Hepatocyte (in vitro differentiated cells): ENCODE measurements at regions not wholly inside any gene's neighbourhood (a gene's known extent, or its start where the extent isn't known, plus 50 kb on each side); places are given as distances from the start of the nearest gene placed in this dataset.

Experiments used
- DNase-seq: peaks from one replicate; pipeline ENCODE4 v3.0.0-alpha.2; 2016; ENCODE audit warnings: low spot score
- H2AFZ ChIP-seq: fragments of 200-600 bp; sonication (generic); 2 replicates; pipeline ENCODE4 v1.6.0; 2016; ENCODE audit warnings: antibody characterized with exemption, mild to moderate bottlenecking
- H3K27ac ChIP-seq: fragments of 200-600 bp; sonication (generic); 2 replicates; pipeline ENCODE4 v1.5.1; 2016; ENCODE audit warnings: mild to moderate bottlenecking
- H3K27me3 ChIP-seq: fragments of 200-600 bp; sonication (generic); 2 replicates; pipeline ENCODE4 v1.6.1; 2016
- H3K36me3 ChIP-seq: fragments of 200-600 bp; sonication (generic); replicated peaks from 2 replicates; pipeline ENCODE4 v1.5.1; 2016; ENCODE audit warnings: low read depth; ENCODE audit not compliant: insufficient read depth
- H3K4me1 ChIP-seq: fragments of 200-600 bp; sonication (generic); 2 replicates; pipeline ENCODE4 v1.5.1; 2016; ENCODE audit warnings: mild to moderate bottlenecking, moderate library complexity; ENCODE audit not compliant: insufficient read depth
- H3K4me2 ChIP-seq: fragments of 200-600 bp; sonication (generic); 2 replicates; pipeline ENCODE4 v1.6.0; 2016
- H3K4me3 ChIP-seq: fragments of 200-600 bp; sonication (generic); 2 replicates; pipeline ENCODE4 v1.5.1; 2016; ENCODE audit warnings: mild to moderate bottlenecking
- H3K79me2 ChIP-seq: fragments of 200-600 bp; sonication (generic); 2 replicates; pipeline ENCODE4 v1.6.0; 2017; ENCODE audit warnings: mild to moderate bottlenecking
- H3K9me2 ChIP-seq: fragments of 200-600 bp; sonication (generic); replicated peaks from 2 replicates; pipeline ENCODE4 v1.6.0; 2017; ENCODE audit warnings: mild to moderate bottlenecking; ENCODE audit not compliant: insufficient read depth
- H3K9me3 ChIP-seq: fragments of 200-600 bp; sonication (generic); 2 replicates; pipeline ENCODE4 v1.5.1; 2016; ENCODE audit warnings: low read depth, mild to moderate bottlenecking
- H4K20me1 ChIP-seq: fragments of 200-600 bp; sonication (generic); 2 replicates; pipeline ENCODE4 v1.6.0; 2016; ENCODE audit warnings: mild to moderate bottlenecking; ENCODE audit not compliant: insufficient read depth, poor library complexity, severe bottlenecking
- CTCF ChIP-seq: fragments of 200-600 bp; sonication (generic); IDR thresholded peaks from 2 replicates; pipeline ENCODE4 v1.5.1; 2016; ENCODE audit warnings: antibody characterized with exemption, mild to moderate bottlenecking; ENCODE audit not compliant: poor library complexity
- EZH2 ChIP-seq: fragments of 200-600 bp; sonication (generic); IDR thresholded peaks from 2 replicates; pipeline ENCODE4 v1.6.1; 2016; ENCODE audit warnings: antibody characterized with exemption, mild to moderate bottlenecking, borderline replicate concordance
- EZH2phosphoT487 ChIP-seq: fragments of 200-600 bp; sonication (generic); IDR thresholded peaks from one replicate; pipeline ENCODE4 v1.6.1; 2018; ENCODE audit warnings: antibody characterized with exemption, mild to moderate bottlenecking, low read depth, moderate library complexity; ENCODE audit not compliant: unreplicated experiment, severe bottlenecking
- WGBS: methylation state at CpG from one replicate; pipeline ENCODE4 v1.1.6; 2016; ENCODE audit warnings: low lambda C conversion rate; ENCODE audit errors: missing lambda C conversion rate; 5-methylcytosine and 5-hydroxymethylcytosine counted together

- no peaks in the 10 kb centered on the region for H3K9me2 ChIP-seq
- H4K20me1 ChIP-seq, result no peaks in the 10 kb centered on the region
- no peak for DNase-seq
- no peak overlapping the region for H3K27ac ChIP-seq
- no peak for TF ChIP-seq EZH2
- TF ChIP-seq EZH2phosphoT487, result no peak
- TF ChIP-seq CTCF, result no peak
- no peak overlapping the region for H3K4me2 ChIP-seq
- no peaks in the 10 kb centered on the region for H3K4me1 ChIP-seq
- no peaks in the 10 kb centered on the region for H3K79me2 ChIP-seq
- H3K27me3 ChIP-seq, result no peaks in the 10 kb centered on the region
- H2AFZ ChIP-seq, result no peak overlapping the region
- no peaks in the 10 kb centered on the region for H3K9me3 ChIP-seq
- no peak overlapping the region for H3K4me3 ChIP-seq
- WGBS, result 97% methylated on average over 1 of the region's 1 CpG
- no peaks in the 10 kb centered on the region for H3K36me3 ChIP-seq
These were observed 741.5 kb upstream of the GHITM start for GRCh38 chr10:83397806-83398205.

DNA sequence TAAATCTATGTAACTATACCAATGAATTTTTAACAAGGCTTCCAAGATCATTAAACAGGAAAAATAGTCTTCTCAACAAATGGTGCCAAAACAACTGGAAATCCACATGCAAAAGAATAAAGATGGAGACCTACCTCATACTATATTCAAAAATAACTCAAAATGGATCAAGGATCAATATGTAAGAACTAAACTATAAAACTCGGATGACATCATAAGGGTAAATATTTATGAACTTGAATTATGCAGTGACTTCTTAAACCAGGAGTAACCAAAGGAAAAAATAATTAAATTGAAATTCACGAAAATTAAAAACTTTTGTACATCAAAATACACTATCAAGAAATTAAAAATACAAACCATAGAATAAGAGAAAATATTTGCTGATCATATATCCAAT, 728.7 kb upstream of the GHITM start:
- Histone ChIP-seq H3K4me3 (no peak overlapping the region), H3K9me2 (no peaks in the 10 kb centered on the region), H3K36me3 (no peaks in the 10 kb centered on the region), H3K4me1 (no peaks in the 10 kb centered on the region), H2AFZ (no peak overlapping the region), H3K79me2 (no peaks in the 10 kb centered on the region), H4K20me1 (no peaks in the 10 kb centered on the region), H3K27me3 (no peaks in the 10 kb centered on the region), H3K27ac (no peak overlapping the region), H3K4me2 (no peak overlapping the region), H3K9me3 (no peaks in the 10 kb centered on the region)
- no peak for DNase-seq
- 93% methylated on average over 2 of the region's 2 CpGs for WGBS
- TF ChIP-seq EZH2, result no peak
- TF ChIP-seq CTCF, result no peak
- TF ChIP-seq EZH2phosphoT487, result no peak

DNA sequence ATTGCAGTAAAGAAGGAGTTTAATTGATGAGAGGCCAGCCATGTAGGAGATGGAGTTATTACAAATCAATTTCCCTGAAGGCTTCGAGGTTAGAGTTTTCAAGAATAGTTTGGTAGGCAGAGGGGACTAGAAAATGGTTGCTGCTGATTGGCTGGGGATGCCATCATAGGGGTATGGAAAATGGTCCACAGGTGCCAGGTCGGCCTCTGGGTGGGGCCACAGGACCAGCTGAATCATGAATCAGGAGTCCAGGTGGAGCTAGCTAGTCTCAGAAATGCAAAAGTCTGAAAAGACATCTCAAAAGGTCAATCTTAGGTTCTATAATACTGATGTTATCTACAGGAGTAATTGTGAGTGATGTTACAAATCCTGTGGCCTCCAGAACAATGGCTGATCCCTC, 714.0 kb upstream of the GHITM start:
- H3K9me3 ChIP-seq, result no peaks in the 10 kb centered on the region
- WGBS, result 97% methylated on average over 2 of the region's 2 CpGs
- H4K20me1 ChIP-seq, result no peaks in the 10 kb centered on the region
- H3K4me3 ChIP-seq, result no peak overlapping the region
- no peak for DNase-seq
- H3K36me3 ChIP-seq, result no peaks in the 10 kb centered on the region
- H3K4me1 ChIP-seq, result no peaks in the 10 kb centered on the region
- TF ChIP-seq CTCF (no peak), EZH2 (no peak), EZH2phosphoT487 (no peak)
- no peaks in the 10 kb centered on the region for H3K9me2 ChIP-seq
- H3K27ac ChIP-seq, result no peak overlapping the region
- H2AFZ ChIP-seq, result no peak overlapping the region
- no peaks in the 10 kb centered on the region for H3K79me2 ChIP-seq
- H3K27me3 ChIP-seq, result no peaks in the 10 kb centered on the region
- H3K4me2 ChIP-seq, result no peak overlapping the region

DNA sequence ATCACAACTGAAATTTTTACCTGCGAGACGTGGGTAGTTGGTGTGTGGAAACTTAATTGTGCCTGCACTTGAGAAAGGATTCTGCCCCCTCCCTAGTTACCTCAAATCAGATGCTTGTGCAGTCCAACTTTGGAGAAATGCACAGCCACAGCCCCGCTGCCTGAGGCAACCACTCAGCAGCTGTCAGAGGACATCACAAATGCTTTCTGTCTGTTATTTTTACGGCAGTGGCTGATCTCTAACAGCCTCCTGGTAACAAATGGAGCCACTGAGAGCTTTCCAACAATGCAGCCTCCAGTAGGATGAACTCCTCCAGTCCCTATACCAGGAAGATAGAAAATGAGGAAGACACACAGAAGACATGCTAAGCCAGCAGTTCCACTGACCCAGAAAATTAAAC, 712.2 kb upstream of the GHITM start:
- no peak overlapping the region for H2AFZ ChIP-seq
- 47% methylated on average over 4 of the region's 4 CpGs for WGBS
- H3K79me2 ChIP-seq, result no peaks in the 10 kb centered on the region
- H3K36me3 ChIP-seq, result no peaks in the 10 kb centered on the region
- H3K27me3 ChIP-seq, result no peaks in the 10 kb centered on the region
- H3K9me2 ChIP-seq, result no peaks in the 10 kb centered on the region
- no peak for TF ChIP-seq EZH2phosphoT487
- no peak for TF ChIP-seq EZH2
- TF ChIP-seq CTCF, result no peak
- H3K4me3 ChIP-seq, result no peak overlapping the region
- no peaks in the 10 kb centered on the region for H3K4me1 ChIP-seq
- H3K4me2 ChIP-seq, result no peak overlapping the region
- H3K9me3 ChIP-seq, result no peaks in the 10 kb centered on the region
- DNase-seq, result no peak
- H4K20me1 ChIP-seq, result no peaks in the 10 kb centered on the region
- no peak overlapping the region for H3K27ac ChIP-seq
